HL-60/S4 (cell line): ENCODE measurements at regions not wholly inside any gene's neighbourhood (a gene's known extent, or its start where the extent isn't known, plus 50 kb on each side); places are given as distances from the start of the nearest gene placed in this dataset.

ENCODE experiments used
- in situ Hi-C: fragments of 300-500 bp; cut with MboI; formaldehyde crosslinking; loops from 2 replicates; pipeline ENCODE4 v1.14.3; 2022; ENCODE audit warnings: low sequenced_read_pairs

DNA sequence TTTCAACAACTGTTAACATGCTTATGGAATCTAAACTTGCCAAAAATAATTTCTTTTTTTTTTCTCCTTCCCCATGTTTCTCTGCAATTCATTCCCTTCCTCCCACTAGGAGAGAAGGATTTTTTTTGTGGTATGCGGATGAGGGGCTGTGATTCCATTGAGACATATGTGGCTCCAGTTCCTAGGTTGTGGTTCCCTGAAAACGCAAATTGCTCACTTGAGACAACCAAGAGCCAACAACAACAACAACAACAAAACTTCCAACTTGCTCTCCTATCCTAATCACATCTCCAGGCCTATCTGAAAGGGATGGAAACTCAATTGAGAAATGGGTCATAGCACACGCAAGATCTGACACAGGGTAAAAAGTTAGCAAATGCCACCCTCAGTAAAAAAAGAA is 406.5 kb upstream of the TGFBR2 start:
- in situ Hi-C loops = loop anchor here (25.0 kb wide), 1 partner anchor 163 kb away; no protein-coding TSS in a partner anchor

DNA sequence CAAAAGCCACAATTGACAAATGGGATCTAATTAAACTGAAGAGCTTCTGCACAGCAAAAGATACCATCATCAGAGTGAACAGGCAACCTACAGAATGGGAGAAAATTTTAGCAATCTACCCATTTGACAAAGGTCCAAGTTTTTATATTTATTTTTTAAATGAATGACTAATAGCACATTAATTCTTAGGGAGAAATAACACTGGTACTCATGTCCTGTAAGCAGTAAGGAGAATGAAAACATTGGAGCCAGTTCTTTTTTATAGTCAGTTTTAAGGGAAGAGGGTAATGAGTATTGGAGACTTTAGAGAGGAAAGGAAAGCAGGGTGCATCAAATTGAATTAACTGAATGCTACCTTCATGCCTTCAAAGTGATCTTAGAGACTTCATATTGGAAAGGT is 404.7 kb upstream of the TGFBR2 start:
- in situ Hi-C loops = no loop called here

DNA sequence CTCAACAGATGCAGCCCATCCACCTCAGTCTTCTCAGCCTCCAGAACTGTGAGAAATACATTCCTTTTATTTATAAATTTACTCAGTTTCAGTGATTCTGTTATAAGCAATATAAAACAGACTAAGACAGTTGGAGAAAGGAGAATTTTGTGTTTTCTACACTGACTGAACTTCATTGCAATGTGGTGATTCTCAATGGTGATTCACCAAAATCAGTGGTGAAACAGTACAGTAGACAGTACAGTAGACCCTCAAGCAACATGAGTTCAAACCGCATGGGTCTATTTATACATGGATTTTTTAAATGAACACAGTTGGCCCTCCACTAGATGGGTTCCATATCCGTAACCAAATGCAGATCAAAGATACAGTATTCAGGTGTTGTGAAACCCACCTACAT is 403.1 kb upstream of the TGFBR2 start:
- in situ Hi-C loops = no loop called here

DNA sequence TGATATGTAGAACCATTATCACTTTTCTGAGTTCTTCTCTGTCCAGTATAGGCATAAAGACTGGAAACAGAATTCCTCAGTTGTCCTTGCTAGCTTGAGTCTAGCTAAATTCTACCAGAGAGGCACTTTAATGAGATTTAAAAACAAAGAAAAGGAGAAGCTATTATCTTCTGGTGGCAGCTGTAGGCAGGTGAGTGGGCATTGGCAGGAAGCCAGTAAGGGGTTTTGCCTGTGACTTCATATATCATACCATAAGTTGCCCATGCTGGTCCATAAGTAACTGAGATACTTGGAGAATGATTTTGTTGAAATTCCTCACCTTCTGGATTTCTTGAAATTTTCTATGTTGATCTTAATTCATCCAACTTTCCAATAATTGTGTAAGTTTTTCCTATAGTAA is 402.3 kb upstream of the TGFBR2 start:
- in situ Hi-C loops = no loop called here

DNA sequence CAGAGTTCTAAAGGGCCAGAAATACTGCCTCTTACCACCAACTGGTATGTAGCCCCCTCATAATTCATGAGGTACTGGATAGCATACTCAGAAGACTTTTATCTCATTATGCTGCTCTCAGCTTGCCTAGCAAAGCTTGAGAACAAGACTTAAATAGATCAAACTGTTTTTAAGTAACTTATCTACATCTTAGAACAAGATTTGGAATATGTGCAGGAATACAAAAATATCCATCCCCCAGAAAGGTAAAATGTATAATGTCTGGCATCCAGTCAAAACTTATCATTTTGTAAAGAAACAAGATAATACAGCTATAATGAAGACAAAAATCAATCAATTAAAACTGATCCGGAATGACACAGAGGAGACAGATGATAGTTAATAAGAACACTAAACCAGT is 400.4 kb upstream of the TGFBR2 start:
- in situ Hi-C loops = no loop called here

DNA sequence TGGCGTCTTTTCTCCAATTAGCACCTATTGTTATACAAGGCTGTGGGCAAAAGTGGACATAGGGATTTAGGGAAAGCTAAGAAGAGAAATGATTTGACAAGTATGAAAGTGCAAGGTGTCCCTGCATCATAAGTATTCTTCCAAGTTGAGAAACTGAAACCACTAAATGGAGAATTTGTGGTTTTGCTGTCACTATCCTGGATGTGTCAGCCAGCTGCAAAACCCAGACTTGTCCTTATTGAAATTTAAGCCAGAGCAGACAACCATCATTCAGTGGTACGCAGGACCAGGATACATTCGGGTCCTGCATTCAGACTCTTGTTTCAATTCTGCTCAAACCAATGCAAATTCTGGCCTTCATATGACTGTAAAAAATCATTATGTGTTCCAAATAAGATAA is 384.8 kb upstream of the TGFBR2 start:
- in situ Hi-C loops = no loop called here

DNA sequence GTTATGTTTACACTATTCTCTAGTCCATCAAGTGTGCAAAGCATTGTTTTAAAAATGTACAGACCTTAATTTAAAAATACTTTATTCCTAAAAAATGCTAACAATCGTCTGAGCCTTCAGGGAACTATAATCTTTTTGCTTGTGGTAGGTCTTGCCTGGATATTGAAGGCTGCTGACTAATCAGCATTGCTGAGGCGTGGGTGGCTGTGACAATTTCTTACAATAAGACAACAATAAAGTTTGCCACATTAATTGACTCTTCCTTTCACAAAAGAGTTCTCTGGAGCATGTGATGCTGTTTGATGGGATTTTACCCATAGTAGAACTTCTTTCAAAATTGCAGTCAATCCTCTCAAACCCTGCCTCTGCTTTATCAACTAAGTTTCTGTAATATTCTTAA is 384.0 kb upstream of the TGFBR2 start:
- in situ Hi-C loops = no loop called here

DNA sequence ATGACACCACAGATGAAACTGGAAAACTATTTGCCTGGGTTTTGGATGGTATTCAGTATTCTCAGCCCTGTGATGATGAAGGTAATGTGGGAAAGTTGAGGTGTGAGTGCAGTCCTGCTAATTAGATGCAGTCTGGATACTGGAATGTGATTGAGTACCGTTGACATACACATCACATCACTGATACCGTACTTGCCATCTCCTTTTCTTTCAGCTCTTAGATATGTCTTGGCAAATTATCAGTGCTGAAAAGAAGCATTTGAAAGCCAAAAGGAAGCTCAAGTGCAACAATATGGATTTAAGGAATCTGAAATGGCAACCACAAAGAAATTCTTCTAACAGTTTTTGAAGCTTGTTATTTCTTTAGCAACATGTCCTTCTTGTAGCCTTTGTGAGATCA is 381.4 kb upstream of the TGFBR2 start:
- in situ Hi-C loops = no loop called here

DNA sequence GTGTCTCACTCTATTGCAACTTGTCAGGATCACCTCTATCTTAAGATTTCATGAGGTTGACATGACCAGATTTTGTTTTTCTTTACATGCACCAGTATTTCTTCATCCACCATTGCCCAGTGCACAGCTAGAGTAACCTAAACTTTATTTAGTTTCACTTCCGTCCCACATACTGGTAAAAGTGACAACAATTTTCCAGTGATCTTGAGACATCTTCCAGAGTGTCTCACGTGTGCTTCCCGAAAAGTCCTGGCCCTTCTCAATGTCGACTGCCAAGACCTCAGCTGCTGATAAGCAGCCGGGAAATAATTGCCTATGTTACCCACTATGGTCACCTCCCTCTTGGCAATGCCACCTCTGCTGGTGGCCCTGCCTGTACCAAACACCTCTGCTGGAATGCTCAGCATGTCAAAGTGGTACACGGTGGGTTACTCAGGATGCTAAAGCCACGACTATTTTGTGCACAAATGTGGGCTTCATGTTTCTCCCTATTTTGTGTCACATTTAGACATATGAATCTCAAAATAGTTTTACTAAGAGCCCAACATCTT is 379.7 kb upstream of the TGFBR2 start:
- in situ Hi-C loops = no loop called here

DNA sequence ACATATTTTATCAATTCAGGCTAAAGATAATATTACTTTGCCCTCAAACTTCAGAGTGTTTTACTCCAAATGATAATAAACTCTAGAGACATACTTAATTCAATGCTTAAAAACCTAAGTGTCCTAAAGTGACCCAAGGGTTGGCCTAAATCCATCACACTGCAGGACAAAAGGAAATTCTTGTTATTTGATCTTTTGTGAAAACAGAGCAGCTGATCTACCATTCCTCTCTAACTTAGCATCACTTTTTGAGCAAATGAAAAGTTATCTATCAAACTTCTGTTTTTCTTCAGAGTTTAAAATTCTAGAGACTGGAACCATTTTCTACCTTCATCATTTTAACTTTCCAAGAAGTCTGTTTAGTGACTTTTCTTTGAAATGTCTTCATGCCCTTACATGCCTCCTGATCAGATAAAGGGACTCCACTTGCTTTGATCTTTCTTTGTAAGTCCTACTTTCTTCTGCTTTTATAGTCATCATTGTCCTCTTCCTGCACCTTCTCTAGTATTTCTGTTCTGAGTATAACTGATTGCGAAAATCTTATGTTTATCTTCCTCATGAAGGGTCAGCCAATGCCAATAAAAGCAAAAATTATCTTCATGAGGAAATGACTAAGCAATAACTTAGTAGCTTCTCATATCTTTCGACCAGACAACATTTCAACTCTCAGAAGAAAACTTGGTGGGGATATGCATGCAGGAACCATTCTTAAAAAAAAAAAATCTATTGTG is 378.7 kb upstream of the TGFBR2 start:
- in situ Hi-C loops = no loop called here

DNA sequence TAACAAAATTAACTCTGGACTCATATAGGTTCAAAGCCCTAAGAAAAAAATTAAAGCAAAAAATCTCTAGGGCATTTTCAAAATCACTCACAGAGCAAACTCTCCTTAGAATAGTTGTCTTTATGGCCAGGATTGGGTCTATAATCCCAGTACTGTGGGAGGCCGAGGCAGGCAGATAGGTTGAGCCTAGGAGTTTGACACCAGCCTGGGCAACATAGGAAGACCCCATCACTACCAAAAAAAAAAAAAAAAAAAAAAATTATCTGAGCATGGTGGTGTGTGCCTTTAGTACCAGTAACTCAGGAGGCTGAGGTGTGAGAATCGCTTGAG is 378.1 kb upstream of the TGFBR2 start:
- in situ Hi-C loops = no loop called here

DNA sequence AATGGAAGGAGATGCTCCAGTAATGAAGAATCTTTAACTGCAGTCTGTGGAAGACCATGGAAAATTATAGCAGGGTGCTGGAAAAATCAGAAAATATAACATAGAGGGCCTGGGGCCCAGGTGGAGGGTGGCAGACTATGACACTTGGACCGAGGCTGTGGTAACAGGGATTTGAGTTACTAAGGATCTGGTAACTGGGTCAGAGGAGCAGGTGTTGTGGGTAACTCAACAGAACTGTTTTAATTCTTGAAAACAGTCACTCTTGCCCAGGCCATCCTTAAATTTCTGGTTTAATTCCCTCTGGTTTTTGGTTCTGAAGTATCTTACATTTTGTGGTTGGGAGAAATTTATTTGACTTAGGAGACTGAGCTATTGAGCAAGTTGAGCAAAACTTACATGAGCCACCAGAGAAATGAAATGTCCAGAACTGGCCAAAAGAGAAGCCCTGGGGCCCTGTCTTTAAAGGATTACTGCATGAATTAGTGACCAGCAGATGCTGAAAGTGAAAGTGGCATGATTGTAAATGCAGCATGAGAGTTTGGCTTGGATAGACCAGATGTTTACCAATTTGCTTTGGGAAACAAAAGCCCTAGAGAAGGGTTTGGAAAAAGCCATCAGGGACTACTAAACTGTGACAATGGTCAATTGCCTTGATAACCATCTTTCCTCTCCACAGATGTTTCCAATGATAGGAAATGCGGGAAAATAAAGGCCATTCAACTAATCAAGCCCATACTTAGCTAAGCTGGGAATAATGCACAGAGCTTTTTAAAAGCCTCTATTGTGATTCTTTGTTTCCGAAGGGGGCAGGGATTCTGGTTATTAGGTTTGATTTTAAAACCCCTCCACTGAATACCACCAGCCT is 374.9 kb upstream of the TGFBR2 start:
- in situ Hi-C loops = no loop called here

DNA sequence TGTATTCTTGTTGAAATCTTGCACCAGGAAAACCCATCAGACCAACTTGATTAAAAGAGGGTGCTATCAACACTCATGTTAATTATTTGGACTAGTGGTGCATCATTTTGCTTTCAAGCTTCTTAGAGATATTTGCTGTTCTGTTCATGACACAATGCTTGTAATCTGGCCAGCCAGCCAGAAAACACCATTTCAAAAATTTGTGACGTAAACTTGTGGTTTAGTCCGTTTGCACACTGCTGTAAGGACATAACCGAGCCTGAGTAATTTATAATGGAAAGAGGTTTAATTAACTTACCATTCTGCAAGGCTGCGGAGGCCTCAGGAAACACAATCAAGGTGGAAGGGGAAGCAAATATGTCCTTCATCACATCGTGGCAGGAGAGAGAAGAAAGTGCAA is 374.3 kb upstream of the TGFBR2 start:
- in situ Hi-C loops = no loop called here

DNA sequence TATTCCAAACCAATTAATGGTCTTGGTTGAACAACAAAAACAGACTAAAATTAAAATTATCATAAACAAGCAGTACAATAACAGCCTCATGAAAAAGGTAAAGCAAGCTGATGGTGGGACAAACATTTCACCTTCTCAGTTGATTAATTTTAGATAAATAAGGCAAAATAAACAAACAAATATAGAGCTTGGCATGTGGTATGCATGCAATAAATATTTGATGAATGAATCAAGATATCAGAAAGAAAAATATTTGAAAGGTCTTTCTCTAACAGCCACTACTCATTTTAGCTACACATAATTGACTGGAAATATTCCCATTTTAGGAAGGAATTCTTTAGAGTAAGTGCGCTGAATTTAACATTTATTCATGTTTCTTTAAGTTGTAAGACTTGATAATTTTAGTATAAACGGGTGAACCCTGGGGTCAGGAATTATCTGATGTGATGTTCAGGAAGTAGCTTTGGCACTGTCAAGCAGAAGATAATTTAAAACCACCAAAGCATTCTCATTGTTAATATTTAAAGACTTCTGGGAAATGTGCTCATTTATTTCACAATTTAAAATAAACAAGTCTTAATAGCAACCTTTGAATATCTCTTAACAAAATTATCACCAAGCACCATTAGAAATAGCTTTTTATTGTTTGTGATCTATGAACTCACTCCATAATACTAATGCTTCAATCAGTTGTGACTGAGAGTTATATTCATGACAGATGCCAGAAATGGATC is 372.3 kb upstream of the TGFBR2 start:
- in situ Hi-C loops = no loop called here

DNA sequence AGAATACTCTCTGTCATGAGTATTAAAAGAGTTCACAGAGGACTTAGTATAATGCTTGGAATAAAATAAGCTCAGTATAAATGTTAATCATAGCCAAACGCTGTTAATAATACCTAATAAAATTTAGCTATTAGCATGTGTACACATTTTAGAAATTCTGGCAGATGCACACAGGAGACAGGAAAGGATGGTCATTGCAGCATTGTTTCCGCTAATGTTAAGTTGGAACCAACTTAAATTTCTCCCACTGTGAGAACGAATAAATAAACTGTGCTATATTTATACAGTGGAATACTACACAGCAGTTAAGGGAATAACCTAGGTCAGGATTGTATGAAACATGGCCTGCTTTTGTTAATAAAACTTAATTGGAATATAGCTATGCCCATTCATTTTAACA is 370.4 kb upstream of the TGFBR2 start:
- in situ Hi-C loops = no loop called here

DNA sequence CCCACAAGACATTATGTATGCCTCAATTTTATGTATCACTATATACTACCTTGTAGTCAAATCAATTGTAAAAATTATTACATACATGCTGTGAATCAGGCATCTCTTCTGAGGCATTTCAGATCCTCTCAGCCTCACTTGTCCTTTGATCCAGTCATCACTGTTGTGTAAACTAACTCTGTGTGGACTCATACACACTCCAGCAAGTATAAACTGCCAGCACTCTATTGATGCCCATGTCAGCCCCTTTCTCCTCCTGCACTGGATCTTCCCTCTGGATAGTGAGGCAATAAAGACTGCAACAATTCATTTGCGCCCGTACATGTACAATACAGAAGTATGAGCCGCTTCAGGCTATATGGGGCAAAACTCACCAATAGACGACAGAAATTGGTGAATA is 364.7 kb upstream of the TGFBR2 start:
- in situ Hi-C loops = no loop called here

DNA sequence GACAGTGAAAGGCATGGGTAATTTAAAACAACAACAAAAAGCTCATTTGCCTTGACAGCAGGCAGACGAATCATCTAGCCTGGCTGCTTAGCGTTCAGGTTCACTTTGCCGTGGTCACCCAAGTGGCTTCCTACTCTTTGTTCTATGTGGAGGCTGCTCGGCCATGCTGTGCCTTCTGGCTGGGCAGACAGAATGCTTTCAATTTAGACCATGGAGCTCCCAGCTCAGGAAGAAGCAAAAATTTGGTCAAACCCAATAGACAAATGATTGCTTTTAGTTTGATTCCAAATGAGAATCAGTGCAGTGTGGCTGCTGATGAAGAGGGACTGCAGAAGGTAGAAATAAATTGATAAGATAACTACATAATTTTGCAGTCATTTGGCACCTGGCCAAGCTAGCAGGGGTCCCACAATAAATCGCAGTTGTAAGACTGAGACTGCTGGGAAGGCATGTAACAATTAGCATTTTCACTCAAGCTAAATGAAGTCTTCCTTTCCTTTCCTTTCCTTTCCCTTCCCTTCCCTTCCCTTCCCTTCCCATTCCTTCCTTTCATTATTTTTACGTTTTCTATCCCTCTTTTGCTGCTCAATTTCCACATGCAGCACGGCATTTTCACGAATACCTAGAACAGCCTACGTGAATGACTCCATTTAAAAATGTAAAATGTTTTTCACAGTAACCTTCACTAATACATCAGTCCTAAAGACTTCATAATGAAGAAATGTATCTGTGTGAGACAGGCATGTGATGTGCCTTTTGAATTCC is 360.4 kb upstream of the TGFBR2 start:
- in situ Hi-C loops = no loop called here

DNA sequence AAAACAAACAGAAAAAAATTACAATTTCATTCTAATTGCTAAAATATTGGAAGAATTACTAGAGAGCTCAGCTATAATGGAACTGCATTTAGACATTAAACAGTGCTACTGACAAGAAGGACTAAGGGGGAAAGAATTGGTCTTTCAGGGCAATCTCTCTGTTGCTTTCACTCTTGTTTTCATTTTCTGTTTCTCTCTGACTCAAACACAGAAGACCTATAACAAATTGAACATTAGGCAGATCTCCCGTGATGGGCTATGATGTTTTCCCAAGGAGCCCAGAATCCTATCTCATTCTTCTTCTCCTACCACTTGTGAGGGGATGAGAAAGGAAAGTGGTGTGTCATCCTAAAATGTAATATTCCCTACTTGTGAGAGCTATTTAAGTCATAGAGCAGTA is 358.0 kb upstream of the TGFBR2 start:
- in situ Hi-C loops = no loop called here

DNA sequence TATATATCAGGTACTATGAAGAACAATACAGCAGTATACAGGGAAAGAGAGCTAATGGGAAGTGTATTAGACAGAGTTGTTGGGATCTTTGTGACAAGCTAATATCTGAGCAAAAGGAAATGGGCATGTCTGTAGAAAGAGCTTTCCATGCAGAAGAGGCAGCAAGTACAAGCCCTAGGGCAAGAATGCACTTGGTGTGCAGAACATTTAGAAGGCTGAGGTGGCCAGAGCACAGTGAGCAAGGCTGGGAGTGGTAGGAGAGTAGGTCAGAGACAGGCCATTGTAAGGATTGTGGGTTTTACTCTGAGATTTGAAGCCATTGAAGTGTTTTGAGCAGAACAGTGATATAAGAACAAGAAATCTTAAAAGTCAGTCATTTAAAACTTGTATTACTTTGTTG is 353.9 kb upstream of the TGFBR2 start:
- in situ Hi-C loops = no loop called here

DNA sequence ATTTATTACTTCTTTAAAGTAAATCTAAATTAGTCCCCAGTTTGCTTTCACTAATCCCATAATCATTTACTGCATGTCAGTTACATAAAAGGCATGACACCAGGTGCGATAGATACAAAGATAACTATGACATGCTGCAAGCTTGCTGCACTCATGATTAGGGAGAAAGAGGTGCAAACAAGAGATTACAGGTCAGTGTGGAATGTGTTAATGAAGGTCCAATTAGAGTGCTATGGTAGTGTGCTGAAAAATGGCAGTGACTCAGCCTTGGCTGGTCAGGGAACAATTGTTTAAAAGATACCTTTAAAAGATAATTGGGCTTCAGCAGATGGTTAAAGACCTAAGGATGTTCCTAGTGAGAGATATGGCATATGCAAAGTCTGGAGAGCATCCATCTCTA is 352.6 kb upstream of the TGFBR2 start:
- in situ Hi-C loops = no loop called here

DNA sequence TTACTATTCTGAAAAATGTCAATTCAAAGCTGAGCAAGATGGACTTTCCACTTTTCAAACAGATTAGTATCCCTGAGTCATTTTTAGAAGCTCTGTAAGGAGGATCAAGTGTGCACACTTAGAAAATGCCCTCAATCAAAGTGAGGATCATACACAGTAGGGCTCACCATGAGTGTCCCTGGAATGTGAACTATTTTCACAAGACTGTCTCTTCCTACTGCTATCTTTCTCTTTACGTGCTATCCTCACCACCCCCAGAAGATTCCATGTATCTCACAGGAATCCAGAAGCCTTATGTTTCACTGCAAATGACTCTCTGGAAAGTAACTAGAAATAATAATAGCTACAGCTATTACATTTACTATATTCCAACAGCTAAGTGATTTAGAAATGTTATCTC is 349.9 kb upstream of the TGFBR2 start:
- in situ Hi-C loops = no loop called here
